Osteoblast (primary cell): ENCODE measurements at regions not wholly inside any gene's neighbourhood (a gene's known extent, or its start where the extent isn't known, plus 50 kb on each side); places are given as distances from the start of the nearest gene placed in this dataset.

Experiments
- DNase-seq: peaks from one replicate; pipeline ENCODE4 v3.0.0; 2011; ENCODE audit warnings: low spot score, mixed read lengths; ENCODE audit not compliant: insufficient read length; ENCODE audit errors: missing footprints
- H2AFZ ChIP-seq: 2 replicates; pipeline ENCODE4 v1.6.0; 2011; ENCODE audit warnings: mild to moderate bottlenecking, low read length
- H3K27ac ChIP-seq: 2 replicates; pipeline ENCODE4 v1.5.1; 2011; ENCODE audit warnings: mild to moderate bottlenecking, low read depth, low read length, moderate library complexity
- H3K27me3 ChIP-seq: 2 replicates; pipeline ENCODE4 v1.6.0; 2012; ENCODE audit warnings: mild to moderate bottlenecking, control low read depth, inconsistent platforms, low read length, moderate library complexity; ENCODE audit not compliant: insufficient read depth
- H3K36me3 ChIP-seq: 2 replicates; pipeline ENCODE4 v1.5.1; 2011; ENCODE audit warnings: mild to moderate bottlenecking, low read length, control low read depth, moderate library complexity; ENCODE audit not compliant: insufficient read depth
- H3K4me1 ChIP-seq: 2 replicates; pipeline ENCODE4 v1.5.1; 2011; ENCODE audit warnings: mild to moderate bottlenecking, low read length, control low read depth, moderate library complexity; ENCODE audit not compliant: insufficient read depth
- H3K4me2 ChIP-seq: 2 replicates; pipeline ENCODE4 v1.6.0; 2011; ENCODE audit warnings: mild to moderate bottlenecking, low read length; ENCODE audit not compliant: insufficient read depth
- H3K4me3 ChIP-seq: fragments of 200-600 bp; sonication (generic); 3 replicates; pipeline ENCODE4 v1.5.1; 2012; ENCODE audit warnings: mild to moderate bottlenecking, low read length, inconsistent platforms; ENCODE audit not compliant: insufficient read depth
- H3K79me2 ChIP-seq: 2 replicates; pipeline ENCODE4 v1.6.0; 2012; ENCODE audit warnings: mild to moderate bottlenecking, low read length, control low read depth, inconsistent platforms; ENCODE audit not compliant: insufficient read depth
- H3K9me3 ChIP-seq: 2 replicates; pipeline ENCODE4 v1.5.1; 2011; ENCODE audit warnings: low read depth, low read length, control low read depth
- H4K20me1 ChIP-seq: 2 replicates; pipeline ENCODE4 v1.6.0; 2012; ENCODE audit warnings: mild to moderate bottlenecking, low read length, control low read depth; ENCODE audit not compliant: insufficient read depth
- TF ChIP-seq, protein P1 (sequence below): IDR thresholded peaks from 2 replicates; pipeline ENCODE4 v1.5.1; 2011; ENCODE audit warnings: mild to moderate bottlenecking, low read depth, low read length, moderate library complexity; ENCODE audit errors: extremely low read depth

DNA sequence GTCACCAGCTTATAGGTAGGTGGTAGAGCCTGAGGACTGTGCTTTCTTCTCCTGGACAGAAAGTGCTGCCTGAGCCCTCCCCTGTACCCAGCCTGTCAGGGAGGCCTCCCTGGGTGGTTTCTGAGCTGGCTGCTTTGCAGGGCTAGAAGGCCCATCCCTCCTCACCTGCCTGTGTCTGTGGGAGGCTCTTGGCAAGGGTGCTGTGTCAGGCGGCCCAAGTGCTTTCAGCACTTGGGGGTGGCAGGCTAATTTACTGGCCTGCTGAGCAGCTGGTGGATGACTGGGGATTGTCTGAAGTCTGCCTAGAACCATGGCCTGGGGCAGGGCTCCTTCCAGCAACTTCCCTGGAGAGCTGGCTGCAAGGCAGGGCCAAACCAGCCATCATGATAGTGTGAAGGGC is 139.0 kb upstream of the NAV2 start:
- H4K20me1 ChIP-seq: no peaks in the 10 kb centered on the region
- H3K4me3 ChIP-seq: no peak overlapping the region
- H3K79me2 ChIP-seq: no peaks in the 10 kb centered on the region
- H2AFZ ChIP-seq: no peak overlapping the region
- no peaks in the 10 kb centered on the region for H3K27me3 ChIP-seq
- no peak overlapping the region for H3K27ac ChIP-seq
- no peaks in the 10 kb centered on the region for H3K36me3 ChIP-seq
- no peaks in the 10 kb centered on the region for H3K9me3 ChIP-seq
- peaks cover 24% of the 10 kb centered on the region for H3K4me1 ChIP-seq
- no peak for DNase-seq
- no peak overlapping the region for H3K4me2 ChIP-seq
- TF ChIP-seq, protein P1, sequence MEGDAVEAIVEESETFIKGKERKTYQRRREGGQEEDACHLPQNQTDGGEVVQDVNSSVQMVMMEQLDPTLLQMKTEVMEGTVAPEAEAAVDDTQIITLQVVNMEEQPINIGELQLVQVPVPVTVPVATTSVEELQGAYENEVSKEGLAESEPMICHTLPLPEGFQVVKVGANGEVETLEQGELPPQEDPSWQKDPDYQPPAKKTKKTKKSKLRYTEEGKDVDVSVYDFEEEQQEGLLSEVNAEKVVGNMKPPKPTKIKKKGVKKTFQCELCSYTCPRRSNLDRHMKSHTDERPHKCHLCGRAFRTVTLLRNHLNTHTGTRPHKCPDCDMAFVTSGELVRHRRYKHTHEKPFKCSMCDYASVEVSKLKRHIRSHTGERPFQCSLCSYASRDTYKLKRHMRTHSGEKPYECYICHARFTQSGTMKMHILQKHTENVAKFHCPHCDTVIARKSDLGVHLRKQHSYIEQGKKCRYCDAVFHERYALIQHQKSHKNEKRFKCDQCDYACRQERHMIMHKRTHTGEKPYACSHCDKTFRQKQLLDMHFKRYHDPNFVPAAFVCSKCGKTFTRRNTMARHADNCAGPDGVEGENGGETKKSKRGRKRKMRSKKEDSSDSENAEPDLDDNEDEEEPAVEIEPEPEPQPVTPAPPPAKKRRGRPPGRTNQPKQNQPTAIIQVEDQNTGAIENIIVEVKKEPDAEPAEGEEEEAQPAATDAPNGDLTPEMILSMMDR: no peak

DNA sequence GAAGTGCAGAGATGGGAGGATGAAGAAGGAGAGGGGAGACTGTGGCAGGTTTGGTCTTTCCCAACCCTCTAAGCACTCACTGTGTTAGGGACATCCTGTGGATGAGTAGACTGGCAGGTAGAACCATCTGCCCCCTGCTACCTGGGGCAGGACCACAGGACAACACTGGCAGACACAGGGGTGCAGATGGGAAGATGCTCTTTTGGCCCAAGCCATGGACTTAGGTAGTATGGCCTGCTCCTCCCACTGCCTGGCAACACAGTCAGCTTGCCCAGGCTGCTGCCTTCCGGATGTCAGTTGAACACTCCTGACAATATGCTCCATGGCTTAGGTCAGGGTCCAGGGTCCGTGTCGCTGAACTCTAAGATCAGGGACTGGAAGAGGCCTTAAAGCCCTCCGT is 140.7 kb upstream of the NAV2 start:
- Histone ChIP-seq H3K4me2 (no peak overlapping the region), H2AFZ (no peak overlapping the region), H4K20me1 (no peaks in the 10 kb centered on the region), H3K27me3 (no peaks in the 10 kb centered on the region), H3K79me2 (no peaks in the 10 kb centered on the region), H3K4me3 (no peak overlapping the region), H3K27ac (no peak overlapping the region), H3K9me3 (no peaks in the 10 kb centered on the region), H3K36me3 (no peaks in the 10 kb centered on the region), H3K4me1 (peaks cover 7% of the 10 kb centered on the region)
- TF ChIP-seq, protein P1: no peak
- DNase-seq: no peak

DNA sequence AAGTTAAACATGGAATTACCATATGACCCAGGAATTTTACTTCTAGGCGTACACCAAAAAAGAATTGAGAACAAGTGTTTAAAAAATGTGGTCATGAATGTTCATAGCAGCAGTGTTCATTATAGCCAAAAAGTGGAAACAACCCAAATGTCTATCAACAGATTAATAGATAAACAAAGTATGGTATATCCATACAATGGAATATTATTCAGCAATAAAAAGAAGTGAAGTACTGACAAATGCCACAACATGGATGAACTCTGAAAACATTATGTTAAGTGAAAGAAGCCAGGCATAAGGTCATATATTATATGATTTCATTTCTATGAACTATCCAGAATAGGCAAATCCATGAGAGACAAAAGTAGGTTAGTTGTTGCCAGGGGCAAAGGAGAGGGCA is 141.7 kb upstream of the NAV2 start:
- no peaks in the 10 kb centered on the region for H4K20me1 ChIP-seq
- no peaks in the 10 kb centered on the region for H3K36me3 ChIP-seq
- no peaks in the 10 kb centered on the region for H3K79me2 ChIP-seq
- no peaks in the 10 kb centered on the region for H3K9me3 ChIP-seq
- no peak overlapping the region for H2AFZ ChIP-seq
- H3K4me3 ChIP-seq: no peak overlapping the region
- H3K27me3 ChIP-seq: no peaks in the 10 kb centered on the region
- no peaks in the 10 kb centered on the region for H3K4me1 ChIP-seq
- TF ChIP-seq, protein P1: no peak
- no peak overlapping the region for H3K4me2 ChIP-seq
- H3K27ac ChIP-seq: no peak overlapping the region
- DNase-seq: no peak

DNA sequence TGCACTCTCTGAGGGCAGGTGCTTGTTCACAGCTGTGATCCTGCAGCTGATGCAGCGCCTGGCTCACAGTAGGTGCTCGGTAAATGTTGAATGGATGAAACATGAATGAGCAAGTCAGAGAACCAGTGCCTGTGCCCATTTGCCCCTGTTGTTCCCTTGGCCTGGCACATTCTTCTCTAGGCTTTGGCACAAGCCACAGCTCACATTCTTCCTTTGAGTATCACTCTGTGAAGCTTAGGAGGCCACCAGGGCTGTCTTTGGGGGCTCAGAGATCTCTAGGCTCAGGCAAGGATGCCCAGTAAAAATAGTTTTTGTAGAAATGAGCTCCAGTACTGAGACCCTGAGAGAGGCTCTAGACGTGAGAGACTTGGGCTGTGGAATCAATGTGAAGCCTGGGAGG is 144.6 kb upstream of the NAV2 start:
- no peaks in the 10 kb centered on the region for H3K27me3 ChIP-seq
- DNase-seq: no peak
- H3K79me2 ChIP-seq: no peaks in the 10 kb centered on the region
- peaks cover 3% of the 10 kb centered on the region for H3K4me1 ChIP-seq
- no peak overlapping the region for H2AFZ ChIP-seq
- H3K27ac ChIP-seq: no peak overlapping the region
- H4K20me1 ChIP-seq: no peaks in the 10 kb centered on the region
- no peak overlapping the region for H3K4me3 ChIP-seq
- no peak overlapping the region for H3K4me2 ChIP-seq
- H3K9me3 ChIP-seq: no peaks in the 10 kb centered on the region
- TF ChIP-seq, protein P1: no peak
- no peaks in the 10 kb centered on the region for H3K36me3 ChIP-seq
